H4 (cell line): ENCODE measurements at regions not wholly inside any gene's neighbourhood (a gene's known extent, or its start where the extent isn't known, plus 50 kb on each side); places are given as distances from the start of the nearest gene placed in this dataset.

Experiments
- DNase-seq: peaks from one replicate; pipeline ENCODE4 v3.0.0-alpha.2; 2015; ENCODE audit warnings: low spot score

DNA sequence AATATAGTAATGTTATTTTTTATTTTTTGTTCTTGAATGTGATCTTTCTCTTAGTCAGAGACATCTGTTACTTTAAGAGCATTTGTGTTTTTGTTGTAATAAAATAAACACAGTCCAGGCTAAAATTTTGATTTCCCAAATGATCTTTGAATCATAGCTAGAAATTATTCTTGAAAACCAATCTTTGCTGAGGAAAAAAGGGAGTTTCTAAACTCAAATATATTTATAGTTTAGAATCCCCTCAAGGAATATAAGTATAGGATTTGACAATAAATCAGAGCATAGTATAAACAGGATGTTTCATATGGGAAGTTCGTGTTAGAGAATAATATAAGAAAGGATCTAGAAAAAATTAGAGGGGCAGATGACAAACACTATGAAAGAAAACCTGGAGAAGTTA lies 118.8 kb upstream of the ADAMTS19 start:
- no peak for DNase-seq

GRCh38 chr5:129342796-129343195 lies 117.3 kb upstream of the ADAMTS19 start:
- DNase-seq: no peak

DNA sequence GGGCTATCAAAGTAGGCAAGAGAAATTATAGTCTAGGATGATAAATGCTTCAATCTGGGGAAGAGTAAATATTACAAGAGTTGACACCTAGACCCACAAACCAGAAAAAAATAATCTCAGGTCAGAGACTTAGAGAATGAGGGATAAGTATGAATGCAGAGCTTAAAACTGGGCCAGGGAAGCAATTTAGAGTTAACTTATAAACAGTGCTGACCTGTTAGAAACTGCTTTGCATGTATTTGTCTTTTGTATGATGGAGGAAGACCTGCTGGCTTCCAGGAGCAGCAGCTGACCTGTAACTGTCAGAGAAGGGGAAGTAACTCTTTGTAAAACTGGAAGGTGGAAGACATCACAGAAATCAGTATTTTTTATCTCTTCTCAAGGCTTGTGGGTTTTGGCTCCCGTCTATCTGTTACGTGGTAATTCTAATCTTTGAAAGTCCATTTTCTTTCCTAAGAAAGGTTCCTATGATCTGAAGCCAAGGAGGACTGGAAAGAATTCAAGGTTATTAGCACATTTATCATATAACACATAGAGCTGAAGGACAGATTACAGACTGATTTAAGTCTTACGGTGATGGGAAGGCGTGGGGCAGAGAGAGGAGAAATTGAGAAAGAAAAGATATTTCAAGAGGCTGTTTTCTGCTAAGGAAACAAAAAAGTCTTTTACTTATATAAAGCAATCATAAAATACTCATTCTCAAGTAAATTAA lies 114.7 kb upstream of the ADAMTS19 start:
- no peak for DNase-seq

- no peak for DNase-seq
Measured at GRCh38 chr5:129356846-129357245, 103.3 kb upstream of the ADAMTS19 start.

GRCh38 chr5:129358069-129358468 lies 102.0 kb upstream of the ADAMTS19 start:
- DNase-seq: no peak

GRCh38 chr5:129359450-129359849 lies 100.6 kb upstream of the ADAMTS19 start:
- DNase-seq: no peak

- peak; percentile 28 for DNase-seq
Measured at GRCh38 chr5:129361441-129362025, 98.6 kb upstream of the ADAMTS19 start.

- DNase-seq: no peak
Measured at GRCh38 chr5:129362456-129362855, 97.6 kb upstream of the ADAMTS19 start.

DNA sequence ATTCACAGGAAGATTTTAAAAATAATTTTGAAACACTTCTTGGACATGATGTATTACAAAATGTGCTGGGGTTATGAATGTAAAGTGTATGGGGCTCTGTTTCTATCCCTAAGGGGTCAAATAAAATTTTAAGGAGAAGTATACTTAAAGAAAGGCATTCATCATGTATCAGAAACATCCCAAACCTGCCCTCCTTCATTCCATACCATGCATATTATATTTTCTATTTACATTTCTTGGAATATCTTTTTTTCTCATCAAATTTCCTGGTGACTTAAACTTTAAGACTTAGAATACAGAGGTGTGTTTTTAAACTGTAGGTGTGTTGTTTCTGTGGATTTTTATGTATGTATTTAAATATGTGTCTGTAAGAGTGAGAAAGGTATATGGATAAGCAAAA lies 96.1 kb upstream of the ADAMTS19 start:
- DNase-seq: no peak

DNA sequence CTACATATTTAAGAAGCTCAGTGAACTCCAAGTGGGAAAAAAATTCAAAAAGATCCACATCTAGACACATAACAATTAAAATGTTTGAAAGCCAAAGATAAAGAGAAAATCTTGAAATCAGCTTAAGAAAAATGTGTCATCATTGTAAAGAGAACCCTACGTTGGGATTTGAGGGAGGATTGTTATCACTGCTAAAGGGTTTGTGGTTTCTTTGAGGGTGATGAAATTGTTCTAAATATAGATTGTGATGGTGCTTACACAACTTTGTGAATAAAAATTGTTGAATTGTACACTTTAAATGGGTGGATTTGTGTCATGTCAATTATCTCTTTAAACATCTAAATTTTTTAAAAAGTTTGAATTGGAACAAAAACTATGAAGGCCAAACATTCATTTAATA lies 92.2 kb upstream of the ADAMTS19 start:
- peak; percentile 73 for DNase-seq

- DNase-seq: no peak
Measured at GRCh38 chr5:129372025-129372424, 88.1 kb upstream of the ADAMTS19 start.

- no peak for DNase-seq
Measured at GRCh38 chr5:129377504-129377903, 82.6 kb upstream of the ADAMTS19 start.

- no peak for DNase-seq
Measured at GRCh38 chr5:129378961-129379360, 81.1 kb upstream of the ADAMTS19 start.

DNA sequence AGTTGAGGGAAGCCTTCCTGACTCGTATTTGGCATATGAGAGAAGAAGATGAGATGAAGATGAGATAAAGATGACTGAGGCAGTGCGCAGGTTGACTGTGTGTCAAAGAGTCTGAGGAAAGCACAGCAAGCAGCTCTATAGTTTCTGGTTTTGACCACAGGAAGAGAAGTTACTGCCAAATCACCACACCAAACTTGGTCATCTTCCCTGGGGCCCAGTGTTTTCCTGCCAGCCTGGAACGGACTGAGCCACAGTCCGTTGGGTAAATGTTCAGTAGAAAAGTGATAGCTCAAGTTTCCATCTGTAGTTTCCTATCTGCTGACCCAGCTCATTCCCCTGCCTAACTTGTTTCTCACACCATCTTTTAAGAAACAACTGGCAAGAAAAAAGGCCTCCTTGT lies 80.7 kb upstream of the ADAMTS19 start:
- DNase-seq: peak; percentile 95

- peak; percentile 85 for DNase-seq
Measured at GRCh38 chr5:129382921-129383672, 77.0 kb upstream of the ADAMTS19 start.

DNA sequence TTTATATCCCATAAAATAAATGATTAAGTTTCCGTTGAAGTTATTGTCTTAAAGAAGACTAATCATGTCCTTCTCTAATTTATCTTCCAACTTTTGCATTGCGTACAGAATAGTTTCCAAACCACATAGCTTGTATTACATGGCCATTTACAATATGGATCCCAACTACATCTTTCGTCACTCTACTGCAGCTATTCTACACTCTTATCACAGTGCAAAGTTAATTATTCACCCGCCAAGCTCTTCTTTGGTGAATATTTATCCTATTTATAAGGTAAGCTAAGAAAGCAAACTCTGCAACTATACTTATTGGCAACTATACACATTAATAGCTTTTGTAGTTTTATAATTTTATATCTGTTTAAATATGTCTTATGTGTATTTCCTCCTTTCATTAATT lies 75.9 kb upstream of the ADAMTS19 start:
- no peak for DNase-seq

GRCh38 chr5:129384736-129385135 lies 75.4 kb upstream of the ADAMTS19 start:
- DNase-seq: peak; percentile 46

- no peak for DNase-seq
Measured at GRCh38 chr5:129387944-129388343, 72.2 kb upstream of the ADAMTS19 start.

DNA sequence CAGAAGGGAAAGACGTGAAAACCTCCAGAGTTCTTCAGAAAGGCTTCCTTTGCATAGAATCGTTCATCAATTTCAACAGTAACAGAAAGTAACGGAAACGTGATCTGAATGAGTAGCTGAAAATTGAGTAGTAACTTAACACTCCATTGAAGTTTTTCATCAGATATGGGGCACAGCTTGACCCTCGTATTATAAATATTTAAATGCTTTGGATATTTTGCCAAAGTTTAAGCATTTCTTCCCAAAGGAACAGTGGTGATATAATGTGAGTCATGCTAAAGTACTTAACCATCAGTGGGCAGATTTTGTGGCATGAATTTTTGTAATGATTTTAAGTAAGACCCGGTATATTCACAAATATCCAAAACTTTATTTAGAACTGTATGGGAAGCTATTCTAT lies 67.4 kb upstream of the ADAMTS19 start:
- DNase-seq: peak; percentile 62

- DNase-seq: no peak
Measured at GRCh38 chr5:129395247-129395646, 64.9 kb upstream of the ADAMTS19 start.

GRCh38 chr5:129398026-129398678 lies 61.9 kb upstream of the ADAMTS19 start:
- peak; percentile 48 for DNase-seq

DNA sequence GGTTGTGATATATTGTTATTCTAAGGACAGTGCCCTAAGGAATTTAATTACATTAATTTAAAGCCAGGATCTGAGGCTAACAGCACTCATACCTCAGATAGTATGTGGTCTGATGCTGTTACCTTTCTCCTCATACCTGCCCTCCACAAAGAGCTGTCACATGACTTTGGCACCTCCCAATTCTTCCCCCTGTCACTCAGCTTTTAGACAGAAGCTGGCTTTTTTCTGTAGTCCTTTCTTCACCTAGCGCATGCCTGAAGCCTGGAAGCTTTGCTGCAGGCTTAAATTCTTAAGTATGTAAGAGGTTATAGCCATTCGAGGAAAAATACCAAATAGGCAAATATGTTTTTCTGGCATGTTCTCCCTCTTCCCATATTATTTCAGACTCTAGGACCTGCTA lies 61.0 kb upstream of the ADAMTS19 start:
- no peak for DNase-seq
